ENCODE measurements at regions not wholly inside any gene's neighbourhood (a gene's known extent, or its start where the extent isn't known, plus 50 kb on each side); places are given as distances from the start of the nearest gene placed in this dataset.

DNA sequence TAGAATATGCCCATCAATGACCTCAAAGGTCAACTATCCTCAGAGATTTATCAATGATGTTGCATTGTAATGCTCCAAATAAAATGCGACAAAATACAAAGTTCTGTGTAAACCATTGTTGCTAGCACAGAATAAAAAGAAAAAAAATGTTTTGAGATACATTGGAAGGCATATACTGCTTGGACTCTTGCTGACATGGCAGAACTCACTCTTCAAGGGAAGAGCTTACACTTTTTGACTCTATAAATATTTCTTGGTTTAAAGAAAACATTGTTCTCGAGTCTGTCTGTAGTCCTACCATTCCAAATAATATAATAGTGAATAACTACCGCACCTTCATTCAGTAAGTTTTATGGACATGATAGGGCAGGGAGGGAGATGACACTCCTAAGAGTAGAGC lies 178.7 kb upstream of the RSPO3 start:
- Mint-ChIP-seq H3K36me3 (ENCODE audit: low read depth) (no peaks in the 10 kb centered on the region), H3K27me3 (ENCODE audit: insufficient read depth, low read depth, poor library complexity) (peaks cover 5% of the 10 kb centered on the region), H3K4me1 (no peaks in the 10 kb centered on the region), H3K27ac (no peak overlapping the region), H3K4me3 (no peak overlapping the region), H3K9me3 (no peaks in the 10 kb centered on the region)
- H3K9me2 ChIP-seq (ENCODE audit: insufficient read depth) = no peaks in the 10 kb centered on the region
- no peak for TF ChIP-seq CTCF (conservative IDR thresholded peaks at IDR 0.05; ENCODE audit: low read depth in 2 of 2)
- H3K27me3 ChIP-seq (ENCODE audit: insufficient read depth) = no peaks in the 10 kb centered on the region
- no peak overlapping the region for H3K4me3 ChIP-seq
- H3K27ac ChIP-seq (ENCODE audit: low read depth) = no peak overlapping the region
- H3K4me1 ChIP-seq (ENCODE audit: insufficient read depth) = no peaks in the 10 kb centered on the region
- no peak for ATAC-seq
- no peak overlapping the region for H2AFZ ChIP-seq
- no peaks in the 10 kb centered on the region for H3K79me2 ChIP-seq (replicated peaks; ENCODE audit: insufficient read depth)
- no peaks in the 10 kb centered on the region for H3F3A ChIP-seq (replicated peaks; ENCODE audit: low read depth)
- DNase-seq (ENCODE audit: low spot score) = no peak
- no peaks in the 10 kb centered on the region for H4K20me1 ChIP-seq (replicated peaks; ENCODE audit: insufficient read depth)
- H3K36me3 ChIP-seq (ENCODE audit: insufficient read depth) = no peaks in the 10 kb centered on the region
- H3K4me2 ChIP-seq = no peak overlapping the region

DNA sequence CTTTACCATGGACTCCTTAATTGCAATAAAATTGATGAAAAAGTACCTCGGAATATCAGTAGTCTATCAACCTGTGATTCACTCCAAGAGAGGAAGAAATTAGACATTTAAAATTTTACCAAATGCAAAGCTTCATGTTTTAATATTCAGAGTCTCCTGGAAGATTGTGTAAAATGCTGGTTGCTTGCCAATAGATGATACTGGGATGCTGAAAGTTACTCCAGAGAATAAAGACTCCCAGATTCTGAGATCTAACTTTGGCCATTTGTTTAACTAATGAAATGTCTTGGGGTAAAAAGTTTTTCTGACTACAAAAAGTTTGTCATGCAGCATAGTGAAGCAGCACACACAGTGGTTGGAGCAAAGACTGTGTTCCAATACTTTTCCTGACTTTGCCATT lies 176.7 kb upstream of the RSPO3 start:
- no peaks in the 10 kb centered on the region for H3K9me2 ChIP-seq (ENCODE audit: insufficient read depth)
- no peak for ATAC-seq
- no peak for TF ChIP-seq ZNF331 (CRISPR knock-in tag; IDR thresholded peaks at IDR 0.05; ENCODE audit: low read depth)
- TF ChIP-seq ETS1 (IDR thresholded peaks at IDR 0.05) = no peak
- TF ChIP-seq CTCF (conservative IDR thresholded peaks at IDR 0.05; ENCODE audit: low read depth in 2 of 2) = no peak
- no peak for TF ChIP-seq CREB1 (CRISPR knock-in tag; IDR thresholded peaks at IDR 0.05; ENCODE audit: low read depth)
- TF ChIP-seq ZNF114 (CRISPR knock-in tag; IDR thresholded peaks at IDR 0.05) = no peak
- no peak for TF ChIP-seq EZH2phosphoT487 (IDR thresholded peaks at IDR 0.05; ENCODE audit: unreplicated experiment)
- TF ChIP-seq POLR2AphosphoS5 (IDR thresholded peaks at IDR 0.05; ENCODE audit: low read depth) = no peak
- no peak for TF ChIP-seq REST (IDR thresholded peaks at IDR 0.05; ENCODE audit: unreplicated experiment)
- no peak for TF ChIP-seq JUNB (IDR thresholded peaks at IDR 0.05; ENCODE audit: unreplicated experiment)

More for the DNA sequence above, 176.7 kb upstream of the RSPO3 start:
- Mint-ChIP-seq H3K27ac (no peak overlapping the region), H3K27me3 (ENCODE audit: insufficient read depth, low read depth, poor library complexity) (peaks cover 5% of the 10 kb centered on the region), H3K36me3 (ENCODE audit: low read depth) (no peaks in the 10 kb centered on the region), H3K4me1 (no peaks in the 10 kb centered on the region), H3K4me3 (no peak overlapping the region), H3K9me3 (no peaks in the 10 kb centered on the region)
- Histone ChIP-seq H2AFZ (no peak overlapping the region), H3F3A (replicated peaks; ENCODE audit: low read depth) (no peaks in the 10 kb centered on the region), H3K27me3 (ENCODE audit: insufficient read depth) (no peaks in the 10 kb centered on the region), H3K4me1 (ENCODE audit: insufficient read depth) (no peaks in the 10 kb centered on the region), H3K4me2 (no peak overlapping the region), H3K4me3 (no peak overlapping the region), H3K27ac (ENCODE audit: low read depth) (no peak overlapping the region), H3K79me2 (replicated peaks; ENCODE audit: insufficient read depth) (no peaks in the 10 kb centered on the region), H3K36me3 (ENCODE audit: insufficient read depth) (no peaks in the 10 kb centered on the region), H4K20me1 (replicated peaks; ENCODE audit: insufficient read depth) (no peaks in the 10 kb centered on the region)
- DNase-seq (ENCODE audit: low spot score) = no peak
